CD4-positive, alpha-beta T cell treated with Interleukin-17A for 1 hour (primary cell): ENCODE measurements at regions not wholly inside any gene's neighbourhood (a gene's known extent, or its start where the extent isn't known, plus 50 kb on each side); places are given as distances from the start of the nearest gene placed in this dataset.
A peak's percentile ranks its signal among the peaks of the same experiment; 100 is the strongest.

Source experiments
- DNase-seq: peaks from one replicate; pipeline ENCODE4 v3.0.0-alpha.2; 2020

DNA sequence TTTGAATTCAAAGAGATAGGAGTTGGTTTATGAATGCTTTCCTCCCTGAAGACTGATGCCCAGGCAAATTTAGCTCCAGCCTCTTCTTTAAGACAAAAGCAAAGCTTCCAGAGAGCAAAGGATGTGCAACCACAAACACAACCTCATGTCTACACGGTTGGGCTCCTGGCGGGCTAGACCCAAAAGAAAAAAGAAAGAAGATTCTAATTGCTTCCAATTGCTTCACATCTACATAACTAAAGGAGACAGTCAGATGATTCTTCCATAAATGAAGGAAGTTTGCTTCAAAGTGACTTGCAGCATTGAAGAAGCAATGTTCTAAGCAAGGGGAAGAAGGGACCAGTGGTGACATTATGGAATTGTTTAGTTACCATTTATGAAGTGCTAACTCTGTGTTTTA, 1603.0 kb upstream of the TENM3 start:
- DNase-seq: no peak

DNA sequence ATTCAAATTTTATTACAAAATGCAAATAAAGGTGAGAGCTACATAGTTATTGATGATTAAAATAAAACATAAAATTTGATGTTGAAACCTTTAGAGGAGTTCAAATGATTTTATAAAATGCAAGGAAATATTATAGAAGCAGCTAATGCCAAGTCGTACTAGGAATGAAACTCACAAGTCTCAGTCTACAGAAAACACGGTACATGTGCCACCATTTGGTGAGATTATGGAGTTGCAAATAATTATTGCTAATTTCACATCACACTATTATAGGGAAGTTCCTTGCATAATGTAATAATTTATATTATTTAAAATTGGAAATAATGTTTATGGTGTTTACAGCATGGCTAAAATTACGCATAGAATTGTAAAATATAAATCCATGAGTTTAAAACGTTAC, 1601.7 kb upstream of the TENM3 start:
- DNase-seq: no peak

DNA sequence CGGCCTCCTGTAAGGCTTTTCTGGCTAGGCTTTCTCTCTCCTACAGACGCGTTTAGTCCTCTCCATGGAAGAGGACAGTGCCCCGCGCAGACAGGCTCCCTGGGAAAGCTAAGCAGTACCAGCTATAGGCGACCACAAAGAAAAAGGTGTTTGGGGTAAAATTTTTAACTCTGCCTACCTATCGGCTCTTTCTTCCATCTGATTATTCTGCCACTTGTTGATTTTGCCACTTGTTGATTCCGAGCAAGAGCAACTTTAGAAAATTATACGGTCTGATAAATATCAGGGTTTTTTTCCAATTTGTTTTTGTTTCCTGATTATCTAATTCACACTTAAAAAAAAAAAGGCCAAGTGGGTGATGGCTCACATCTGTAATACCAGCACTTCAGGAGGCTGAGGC, 1600.5 kb upstream of the TENM3 start:
- DNase-seq: no peak

DNA sequence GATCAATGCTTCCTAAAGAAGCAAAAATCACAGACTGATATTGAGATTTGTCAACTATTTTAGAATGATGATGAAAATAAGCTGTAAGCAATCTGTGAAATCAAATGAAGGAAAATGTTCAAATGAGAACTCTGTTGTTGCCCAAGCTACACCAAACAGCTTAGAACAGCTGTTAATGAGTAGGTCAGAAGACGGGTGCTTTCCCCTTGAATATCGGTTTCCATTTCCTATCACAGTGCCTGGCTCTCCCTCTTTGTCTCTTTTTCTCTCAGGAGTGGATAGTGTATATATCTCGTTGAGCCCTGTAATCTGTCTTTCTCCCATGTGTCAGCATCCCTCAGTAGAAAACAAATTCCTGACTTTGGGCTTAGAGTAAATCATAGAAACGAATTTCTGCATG, 1592.9 kb upstream of the TENM3 start:
- DNase-seq: no peak

DNA sequence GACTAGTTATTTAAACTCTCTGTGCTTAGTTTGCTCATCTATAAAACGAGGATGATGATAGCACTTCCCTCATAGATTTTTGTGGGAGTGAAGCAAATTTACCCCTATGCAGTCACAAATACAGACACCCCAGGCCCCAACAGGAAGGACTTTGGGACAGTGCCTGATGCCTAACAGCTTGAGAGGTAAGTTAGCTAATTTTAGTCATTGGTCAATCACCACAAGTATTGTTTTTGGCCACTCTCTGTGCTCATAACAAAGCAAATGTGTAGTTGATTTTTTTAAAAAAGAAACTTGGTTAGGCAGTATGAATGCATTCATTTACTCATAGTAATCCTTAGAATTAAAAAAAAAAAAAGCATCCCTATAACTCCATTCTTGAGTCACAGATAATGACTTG, 1590.7 kb upstream of the TENM3 start:
- no peak for DNase-seq

DNA sequence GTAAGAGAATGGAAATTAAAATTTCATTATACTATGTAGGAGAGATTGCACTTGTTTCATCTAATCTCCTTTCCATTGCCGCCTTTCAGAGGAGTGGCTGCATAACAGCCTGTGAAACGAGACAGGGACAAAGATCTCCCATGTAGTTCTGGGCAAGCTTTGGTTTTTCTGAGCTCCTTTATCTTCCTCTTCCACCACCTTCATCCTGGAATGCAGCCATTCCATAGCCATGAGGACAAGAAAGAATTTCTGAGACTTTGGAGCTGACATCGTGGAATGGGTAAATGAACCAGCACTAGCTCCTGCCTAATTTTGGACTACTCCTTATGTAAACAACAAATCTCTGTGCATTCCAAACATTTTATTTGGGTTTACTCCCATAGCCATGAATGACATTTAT, 1587.3 kb upstream of the TENM3 start:
- no peak for DNase-seq

DNA sequence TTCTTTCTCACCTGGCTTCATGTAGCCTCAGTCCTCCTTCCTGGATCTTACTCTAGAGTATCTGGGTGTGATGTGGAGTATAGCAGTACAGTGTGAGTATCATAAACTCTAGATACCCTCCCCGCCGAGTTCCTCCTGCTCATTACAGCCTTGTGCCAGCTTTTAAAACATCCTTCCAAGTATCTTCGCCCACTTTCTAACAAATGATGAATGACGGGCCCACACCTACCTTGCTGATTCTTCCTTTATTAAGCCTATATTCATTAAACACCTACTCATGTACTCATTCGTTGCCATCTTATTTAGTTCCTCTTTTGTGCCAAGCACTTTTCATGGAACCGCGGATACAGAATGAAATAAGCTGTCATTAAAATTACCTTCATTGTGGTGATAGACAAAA, 1585.3 kb upstream of the TENM3 start:
- DNase-seq: no peak

DNA sequence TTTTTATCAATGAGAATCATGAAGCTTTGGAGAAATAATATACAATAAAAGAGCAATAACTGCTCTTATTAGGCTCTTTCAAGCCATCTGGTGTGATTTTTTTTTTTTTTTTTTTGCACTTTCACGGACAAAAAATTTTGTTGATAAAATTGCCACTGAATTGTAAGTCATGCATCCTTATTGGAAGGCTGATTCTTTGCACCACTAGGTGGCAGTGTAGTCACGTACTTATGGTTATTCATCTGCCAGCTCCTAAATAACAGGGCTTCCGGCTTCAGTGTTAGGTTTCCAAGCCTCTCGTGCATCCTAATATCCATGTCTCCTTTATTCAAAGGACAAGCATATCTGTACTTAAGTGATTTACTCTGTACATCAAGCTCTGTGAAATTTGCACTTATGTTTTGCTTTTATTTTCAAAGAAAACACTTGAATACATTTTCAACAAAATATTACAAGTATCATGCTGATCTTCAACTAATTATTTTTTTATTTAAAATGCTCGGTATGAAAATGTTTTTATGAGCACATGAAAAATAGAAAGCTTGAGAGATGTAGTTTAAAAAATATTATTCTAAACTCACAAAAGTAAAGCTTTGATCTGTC, 1578.3 kb upstream of the TENM3 start:
- peak; percentile 54 for DNase-seq

DNA sequence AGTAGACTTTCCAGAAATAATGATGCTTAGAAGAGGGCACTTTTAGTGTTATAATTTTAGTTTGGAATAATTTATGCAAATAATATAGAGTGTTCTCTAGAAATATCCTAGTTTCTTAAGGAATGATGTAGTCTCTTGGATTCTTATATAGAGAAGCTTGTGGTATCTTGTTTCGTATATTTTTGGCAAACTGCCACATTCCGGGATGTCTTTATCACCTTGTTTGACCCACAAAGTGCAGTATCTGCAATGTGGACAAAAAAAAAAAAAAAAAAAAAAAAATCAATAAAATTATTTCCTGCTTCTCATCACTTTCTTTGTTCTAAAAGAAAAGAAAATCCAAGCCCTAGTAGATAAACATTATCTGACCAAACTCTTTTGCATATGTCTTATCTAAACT, 1577.7 kb upstream of the TENM3 start:
- no peak for DNase-seq

DNA sequence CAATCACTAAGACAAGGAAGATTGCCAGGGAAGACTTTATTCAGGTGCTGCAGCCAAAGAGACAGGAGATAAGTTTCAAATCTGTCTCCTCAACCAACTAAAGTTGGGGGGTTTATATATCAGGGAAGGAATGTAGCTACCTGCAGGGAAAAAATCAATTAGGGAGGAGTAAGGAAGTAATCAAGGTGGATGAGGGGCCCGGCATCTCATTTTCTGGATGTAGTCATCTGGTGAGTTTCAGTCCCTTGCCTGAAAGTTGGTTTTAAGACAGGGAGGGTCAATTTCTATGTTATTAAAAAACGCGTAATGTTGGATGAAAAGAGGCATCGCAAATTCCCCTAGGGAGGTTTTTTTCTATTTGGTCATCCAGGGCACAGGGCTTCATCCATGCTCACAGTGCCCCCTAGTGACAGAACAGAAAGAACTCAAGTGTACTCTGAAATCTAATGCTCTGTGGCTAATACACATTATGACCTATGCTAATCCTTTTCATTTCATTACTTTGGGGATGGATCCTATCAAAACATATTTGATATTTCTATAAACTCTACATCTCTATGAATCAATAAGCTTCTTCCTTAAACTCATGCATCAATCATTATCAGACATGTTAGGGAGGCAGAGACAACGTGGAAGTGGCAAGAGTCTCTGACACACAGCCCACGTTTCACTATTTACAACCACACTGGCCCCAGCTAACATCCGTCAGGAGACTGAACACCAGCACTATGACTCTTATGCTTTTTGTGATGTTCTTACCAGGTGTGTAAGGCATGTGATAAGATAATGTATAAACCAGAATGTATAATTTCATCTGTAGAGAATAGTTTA, 1577.0 kb upstream of the TENM3 start:
- no peak for DNase-seq

DNA sequence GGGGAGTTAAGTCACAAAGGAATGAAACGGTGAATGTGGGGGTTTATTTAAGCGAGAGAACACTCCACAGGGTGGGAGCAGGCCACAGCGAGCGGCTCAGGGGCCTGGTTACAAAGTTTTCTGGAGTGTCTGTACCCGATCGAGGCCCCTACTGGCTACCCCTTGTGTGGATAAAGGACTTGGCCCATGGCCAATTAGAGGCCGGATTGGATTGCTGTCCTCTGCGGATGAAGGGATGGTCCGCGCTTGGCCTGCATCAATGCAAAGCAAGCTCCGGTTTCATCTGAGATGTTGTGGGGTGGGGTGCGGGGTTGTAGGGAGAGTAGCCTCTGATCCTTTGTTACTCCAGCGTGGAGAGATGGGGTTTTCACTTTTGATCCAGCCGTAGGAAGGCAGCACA, 1574.5 kb upstream of the TENM3 start:
- no peak for DNase-seq

DNA sequence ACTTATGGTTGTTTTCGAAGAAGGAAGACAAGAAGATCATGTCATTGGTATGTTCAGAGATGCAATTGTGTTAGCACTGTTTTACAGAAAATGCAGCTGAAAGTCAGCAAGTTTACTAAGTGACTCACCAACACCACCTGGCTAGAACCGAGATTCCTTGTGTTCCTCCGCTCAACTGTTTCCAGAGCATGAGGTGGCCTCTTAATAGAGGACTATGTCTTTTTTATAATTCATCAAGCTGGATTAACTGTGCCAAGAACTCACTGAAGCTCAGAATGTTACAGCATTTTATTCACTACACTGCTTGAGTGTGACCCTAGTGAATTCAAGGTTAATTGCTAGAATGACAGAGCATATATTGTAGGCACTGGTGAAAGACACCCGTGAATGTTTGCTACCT, 1573.5 kb upstream of the TENM3 start:
- no peak for DNase-seq

DNA sequence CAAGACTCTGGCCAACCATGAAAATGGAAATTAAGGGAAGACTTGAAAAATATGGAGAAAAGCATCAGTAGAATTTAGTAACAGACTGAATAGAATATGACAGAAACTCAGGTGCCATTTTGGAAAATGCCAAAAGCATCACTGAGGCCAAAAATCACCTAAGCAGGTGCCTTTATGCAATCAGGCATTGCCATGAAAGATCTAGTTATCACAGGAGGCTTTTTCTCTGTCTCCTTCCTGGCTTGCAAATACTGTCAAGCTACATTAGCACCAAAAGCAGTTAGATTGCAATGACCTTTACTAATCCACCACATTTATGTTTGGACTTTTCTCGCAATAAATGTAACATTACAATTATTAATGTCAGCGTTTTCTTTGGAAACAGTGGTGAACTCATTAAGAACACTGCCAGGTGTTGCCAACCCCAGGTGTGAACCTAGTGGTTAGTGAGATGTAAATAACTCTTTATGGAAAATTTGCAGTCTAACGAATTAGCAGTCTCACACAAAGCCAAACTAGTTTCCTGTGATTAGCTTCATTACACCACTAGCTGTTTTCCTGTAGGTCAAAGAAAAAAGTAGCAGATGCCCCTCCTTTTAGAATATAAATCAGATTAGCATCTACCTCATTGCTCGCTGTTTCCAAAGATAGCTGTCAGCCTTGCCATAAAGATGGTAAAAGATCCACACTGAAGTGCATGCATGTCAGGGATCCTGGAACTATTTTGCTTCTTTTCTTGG, 1568.4 kb upstream of the TENM3 start:
- no peak for DNase-seq

DNA sequence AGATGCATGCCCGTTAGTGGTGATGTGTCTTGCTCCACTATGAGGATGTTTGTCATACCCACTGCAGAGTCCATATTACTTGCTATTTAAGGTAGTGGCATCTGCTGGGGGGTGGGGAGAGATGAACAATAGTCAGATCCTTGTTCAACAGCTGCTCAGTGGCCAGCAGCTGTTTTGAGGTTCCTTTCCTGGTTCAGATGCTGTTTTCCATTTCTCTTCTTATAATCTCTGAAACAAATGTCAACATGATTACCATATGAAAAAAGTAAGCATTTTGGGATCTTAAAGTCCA, 1567.9 kb upstream of the TENM3 start:
- DNase-seq: no peak

DNA sequence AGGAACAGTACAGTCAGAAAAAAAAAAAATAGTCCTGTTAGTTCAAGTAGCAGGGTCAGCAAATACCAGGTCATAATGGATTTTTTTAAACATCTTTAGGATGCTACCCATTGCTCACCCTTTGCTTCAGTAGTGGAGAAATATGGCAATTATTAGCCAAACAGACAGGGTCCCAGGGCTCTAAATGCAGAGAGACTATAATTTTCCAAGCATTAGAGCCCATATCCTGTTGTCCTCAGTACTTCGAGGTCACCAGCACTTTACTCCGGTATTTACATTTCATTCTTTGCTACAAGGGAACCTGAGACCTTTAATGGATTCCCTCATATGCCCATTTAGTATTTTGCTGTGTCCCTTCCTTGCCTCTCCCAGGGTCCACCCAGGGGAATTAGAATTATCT, 1562.9 kb upstream of the TENM3 start:
- DNase-seq: no peak

DNA sequence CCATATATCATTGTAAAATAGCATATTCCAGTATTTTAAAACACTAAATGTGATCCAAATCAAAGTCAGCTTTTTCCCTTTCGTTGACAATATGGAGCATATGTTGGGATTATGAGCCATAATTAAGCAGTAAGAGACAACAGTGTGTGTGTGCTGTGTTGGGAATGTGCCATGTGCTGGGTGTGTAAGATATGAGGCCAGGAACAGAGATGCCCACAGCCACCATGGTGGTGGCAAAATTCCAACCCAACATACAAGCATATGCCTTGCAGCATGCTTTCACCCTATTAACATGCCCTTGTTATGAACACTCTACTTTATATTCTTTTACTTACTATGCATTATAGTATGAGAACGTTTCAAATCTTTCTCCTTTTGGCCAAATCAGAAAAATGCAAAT, 1560.4 kb upstream of the TENM3 start:
- no peak for DNase-seq

DNA sequence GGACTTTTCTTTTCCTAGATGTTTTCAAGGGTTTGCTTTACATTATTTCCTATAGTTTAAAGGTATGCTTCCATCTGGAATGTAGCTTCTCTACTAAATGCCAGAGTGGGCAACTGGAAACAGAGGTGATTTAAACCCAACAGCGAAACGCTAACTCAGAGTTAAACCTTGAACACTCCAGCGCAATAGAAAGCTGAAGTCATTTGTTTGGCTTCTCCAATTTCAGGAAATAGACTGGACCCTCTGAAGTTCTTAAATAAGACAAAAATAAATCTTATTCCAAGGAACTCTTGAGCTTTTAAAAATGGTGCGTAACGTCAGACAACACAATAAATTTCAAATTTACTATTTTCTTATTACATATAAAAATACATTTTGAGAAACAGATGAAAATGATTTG, 1560.0 kb upstream of the TENM3 start:
- DNase-seq: no peak

DNA sequence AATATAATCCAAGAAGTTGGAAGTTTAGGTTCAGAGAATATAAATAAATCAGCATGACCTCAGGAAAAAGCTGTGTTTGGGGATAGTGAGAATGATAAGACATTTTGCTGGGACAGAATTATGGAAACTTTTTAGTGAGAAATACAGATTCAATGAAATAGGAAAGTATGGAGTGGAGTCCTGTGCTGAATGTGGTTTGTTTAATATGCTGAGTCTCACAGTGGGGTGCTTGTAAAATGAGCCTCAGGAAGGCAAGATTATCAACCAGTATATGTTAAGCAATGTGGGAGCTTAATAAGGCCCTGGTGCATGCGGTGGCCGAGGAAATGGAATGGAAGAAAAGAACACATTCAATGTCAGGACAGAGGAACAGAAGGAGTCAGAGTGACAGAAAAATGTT, 1554.7 kb upstream of the TENM3 start:
- DNase-seq: no peak

DNA sequence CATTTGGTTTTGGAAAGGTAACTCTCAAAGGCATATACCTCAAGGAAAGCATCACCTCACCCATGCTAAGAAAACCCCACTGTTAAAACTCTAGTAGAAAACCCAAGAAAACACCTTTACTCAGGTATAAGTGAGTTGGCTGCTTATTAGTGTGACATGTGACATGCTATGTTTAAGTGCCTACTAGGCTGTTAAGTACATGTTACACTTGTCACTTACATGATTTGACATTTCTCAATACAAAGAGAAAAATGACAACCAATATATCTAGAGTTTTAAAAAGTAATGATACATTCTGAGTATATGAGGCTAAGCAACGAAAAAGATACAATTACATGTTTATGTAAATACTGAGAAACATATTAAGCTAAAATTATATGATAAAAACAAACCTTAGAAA, 1548.3 kb upstream of the TENM3 start:
- no peak for DNase-seq

DNA sequence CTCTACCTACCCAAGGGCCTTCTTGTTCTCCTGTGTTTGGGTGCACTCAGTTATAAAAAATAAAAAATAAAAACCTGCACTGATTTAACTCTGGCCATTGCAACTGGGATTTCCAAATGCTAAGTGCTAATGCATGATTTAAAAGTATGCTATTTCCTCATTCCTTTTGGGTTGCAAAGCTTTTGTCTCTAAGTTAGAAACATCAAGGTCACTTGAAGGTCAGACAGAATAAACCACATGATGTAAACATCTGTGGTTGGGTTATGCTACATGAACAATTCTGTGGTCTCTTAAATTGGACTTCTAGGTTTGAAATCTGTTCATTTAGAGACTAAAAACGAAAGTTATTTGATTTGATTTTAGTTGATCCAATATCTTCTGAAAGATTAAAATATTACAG, 1547.4 kb upstream of the TENM3 start:
- DNase-seq: no peak

DNA sequence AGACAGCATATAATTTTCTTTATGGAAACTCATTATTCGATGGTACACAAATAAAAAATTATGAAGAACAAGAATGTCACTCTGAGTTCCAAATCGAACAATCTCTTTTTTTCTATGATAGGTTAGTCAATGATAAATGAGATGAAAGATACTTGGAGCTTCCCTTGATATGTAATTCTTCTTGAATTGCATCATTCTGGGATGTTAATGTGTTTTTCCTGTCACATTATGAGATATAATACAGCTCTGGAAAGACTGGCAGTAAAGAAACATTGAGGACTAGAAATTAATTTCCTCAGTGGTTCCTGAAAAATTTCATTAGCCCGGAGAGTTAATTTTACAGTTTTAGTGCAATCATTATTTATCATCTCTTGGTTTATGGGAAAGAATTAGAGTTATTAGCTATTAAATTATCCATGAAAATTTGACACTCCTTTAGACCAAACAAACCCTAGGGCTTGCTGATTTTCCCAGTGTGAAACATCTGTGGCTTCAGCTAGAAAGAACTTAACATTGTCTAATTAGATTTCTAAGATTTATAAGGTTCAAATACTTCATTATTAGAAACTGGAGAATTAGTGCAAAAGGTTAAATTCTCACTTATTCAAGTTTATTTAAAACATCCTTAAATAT, 1546.6 kb upstream of the TENM3 start:
- no peak for DNase-seq

DNA sequence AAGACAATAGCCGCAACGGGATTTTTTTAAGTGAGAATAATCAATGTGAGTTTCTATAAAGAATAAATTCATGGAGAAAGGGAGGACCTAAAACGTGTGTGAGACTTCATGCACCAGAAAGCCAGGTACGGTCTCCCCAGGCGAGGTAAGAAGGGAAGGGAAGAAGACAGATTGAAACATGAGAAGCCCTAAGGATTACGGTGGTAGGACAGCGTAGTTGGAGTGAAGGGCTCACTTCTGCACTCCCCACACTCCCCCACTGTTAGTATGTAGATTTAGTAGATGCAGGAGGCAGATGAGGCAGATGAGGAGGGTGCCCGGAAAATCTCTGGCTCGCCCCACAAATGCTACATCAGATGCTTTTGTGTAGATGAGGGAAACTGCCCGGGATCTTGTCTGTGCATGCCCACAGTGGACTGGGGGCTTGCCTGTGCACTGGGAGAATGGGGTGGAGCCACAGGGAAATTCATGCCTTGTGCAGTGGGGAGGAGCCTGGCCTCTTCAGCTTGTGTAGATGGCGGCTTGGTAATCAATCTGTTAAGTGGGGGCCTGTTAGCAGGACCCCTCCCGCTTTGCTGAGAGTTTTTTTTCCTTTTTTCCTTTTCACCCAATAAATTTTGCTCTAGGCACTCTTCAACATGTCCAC, 1544.5 kb upstream of the TENM3 start:
- no peak for DNase-seq

DNA sequence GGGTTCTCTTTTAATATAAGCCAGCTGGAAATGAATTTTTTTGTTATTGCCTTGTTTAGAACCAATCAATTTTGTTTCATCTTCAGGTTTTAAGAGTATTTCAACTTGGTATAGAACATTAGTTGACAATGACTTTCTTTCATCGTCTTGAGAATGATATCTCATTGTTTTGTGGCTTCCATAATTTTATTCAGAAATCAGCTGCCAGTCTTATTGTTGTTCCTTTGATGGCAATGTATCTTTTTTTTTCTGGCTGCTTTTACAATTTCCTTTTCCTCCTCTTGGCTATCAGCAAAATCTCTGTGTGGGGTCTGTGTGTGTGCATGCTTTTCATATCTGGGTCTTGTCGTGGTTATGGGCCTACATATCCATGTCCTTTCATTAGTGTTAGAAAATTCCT, 1536.4 kb upstream of the TENM3 start:
- no peak for DNase-seq
